GM18861 (cell line): ENCODE measurements at regions not wholly inside any gene's neighbourhood (a gene's known extent, or its start where the extent isn't known, plus 50 kb on each side); places are given as distances from the start of the nearest gene placed in this dataset.
"Not testable (repeated sequence)": the region's sequence is repeated elsewhere in the genome, so short reads cannot be mapped to it uniquely, and the experiment has no call there.

Source experiments
- ATAC-seq: cut with Tn5 transposase; IDR thresholded peaks from one replicate; pipeline ENCODE4 v1.9.1; 2021; ENCODE audit not compliant: unreplicated experiment

DNA sequence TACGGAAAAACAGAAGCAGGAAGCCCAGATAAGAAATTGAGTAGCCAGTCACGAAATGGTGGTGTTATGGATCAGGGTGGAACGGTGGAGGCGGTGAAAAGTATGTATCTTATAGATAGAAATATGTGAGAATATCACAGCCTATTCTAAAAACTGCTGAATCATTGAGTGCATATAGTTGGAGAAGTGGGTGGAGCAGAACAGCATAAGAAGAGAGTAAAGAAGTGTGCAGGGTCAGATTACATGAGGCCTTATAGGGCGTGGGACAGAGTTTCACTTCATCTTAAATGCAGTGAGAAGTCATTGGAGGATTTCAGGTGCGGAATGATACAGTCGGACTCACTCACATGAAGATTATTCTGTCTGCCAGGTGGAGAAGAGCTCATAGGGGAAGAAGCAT is 293.1 kb downstream of the TRIML1 start:
- ATAC-seq: no peak

GRCh38 chr4:188433741-188434315 is 294.6 kb downstream of the TRIML1 start:
- no peak for ATAC-seq

DNA sequence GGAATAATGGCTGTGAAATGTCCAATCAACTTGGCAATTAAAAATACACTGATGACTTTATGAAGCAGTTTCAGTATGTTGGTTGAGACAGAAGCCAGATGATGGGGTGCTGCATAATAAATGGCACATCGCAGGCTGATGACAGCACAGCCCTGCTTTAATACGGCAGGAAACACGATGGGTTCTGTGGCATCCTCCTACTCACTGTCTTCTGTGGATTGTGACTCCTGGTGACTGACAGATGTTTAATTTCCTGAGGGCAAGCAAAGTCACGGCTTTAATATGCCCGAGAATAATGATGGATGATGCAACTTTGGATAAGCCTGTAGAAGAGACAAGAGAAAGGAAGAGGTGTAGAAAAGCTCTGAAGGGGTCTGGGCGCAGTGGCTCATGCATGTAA is 295.4 kb downstream of the TRIML1 start:
- ATAC-seq: no peak

- no peak for ATAC-seq
Observed at GRCh38 chr4:188435381-188435780, 296.1 kb downstream of the TRIML1 start.

GRCh38 chr4:188437535-188437934 is 298.3 kb downstream of the TRIML1 start:
- ATAC-seq: no peak

GRCh38 chr4:188438391-188438824 is 299.2 kb downstream of the TRIML1 start:
- not testable (repeated sequence) for ATAC-seq

- ATAC-seq: no peak
Observed at GRCh38 chr4:188439641-188440311, 300.5 kb downstream of the TRIML1 start.

DNA sequence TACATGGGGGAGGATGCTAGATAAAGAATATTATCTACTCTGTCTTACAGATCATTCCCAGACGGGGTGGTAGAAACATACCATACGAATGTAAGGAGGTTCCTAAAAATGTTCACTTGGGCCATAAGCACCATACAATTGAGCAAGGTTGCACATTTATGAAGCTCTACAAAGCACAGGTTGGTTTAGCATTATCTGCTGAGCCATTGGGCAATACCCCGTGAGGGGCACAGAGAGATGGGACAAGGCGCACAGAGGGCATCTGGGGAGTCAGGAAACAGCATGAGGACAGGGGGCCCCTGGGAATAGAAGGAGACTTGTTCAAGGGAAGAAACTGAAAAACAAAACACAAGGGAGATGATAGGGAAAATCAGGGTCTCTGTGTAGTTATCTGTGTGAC is 305.3 kb downstream of the TRIML1 start:
- ATAC-seq: no peak

DNA sequence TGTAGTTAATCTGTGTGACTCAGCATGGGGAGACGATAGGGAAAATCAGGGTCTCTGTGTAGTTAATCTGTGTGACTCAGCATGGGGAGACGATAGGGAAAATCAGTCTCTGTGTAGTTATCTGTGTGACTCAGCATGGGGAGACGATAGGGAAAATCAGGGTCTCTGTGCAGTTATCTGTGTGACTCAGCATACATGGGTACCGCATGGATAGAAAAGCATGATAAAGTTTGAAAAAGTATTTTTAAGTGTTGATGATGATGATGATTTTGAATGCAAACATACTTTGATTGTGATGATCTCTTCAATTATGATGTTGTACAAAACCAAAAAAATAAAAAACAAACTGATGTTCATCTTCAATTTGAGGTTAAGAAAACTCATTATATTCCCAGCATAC is 309.8 kb downstream of the TRIML1 start:
- ATAC-seq: not testable (repeated sequence)

DNA sequence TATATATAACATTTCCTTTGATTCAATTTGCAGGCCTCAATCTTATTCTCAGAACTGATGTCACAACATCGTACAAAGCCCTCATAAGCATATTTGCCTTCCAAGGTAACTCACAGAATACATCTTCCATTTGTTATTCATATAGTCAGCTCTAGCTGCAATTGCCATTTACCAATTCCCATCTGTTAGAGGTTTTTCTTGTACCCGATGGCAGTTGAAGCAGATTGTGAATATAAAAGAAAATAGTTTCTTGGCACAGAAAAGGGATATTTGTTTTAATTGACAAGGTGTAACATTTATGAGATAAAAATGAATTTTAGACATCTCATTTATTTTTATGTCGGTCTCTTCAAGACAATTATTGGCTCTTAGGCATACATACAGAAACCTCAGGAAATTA is 311.3 kb downstream of the TRIML1 start:
- no peak for ATAC-seq

DNA sequence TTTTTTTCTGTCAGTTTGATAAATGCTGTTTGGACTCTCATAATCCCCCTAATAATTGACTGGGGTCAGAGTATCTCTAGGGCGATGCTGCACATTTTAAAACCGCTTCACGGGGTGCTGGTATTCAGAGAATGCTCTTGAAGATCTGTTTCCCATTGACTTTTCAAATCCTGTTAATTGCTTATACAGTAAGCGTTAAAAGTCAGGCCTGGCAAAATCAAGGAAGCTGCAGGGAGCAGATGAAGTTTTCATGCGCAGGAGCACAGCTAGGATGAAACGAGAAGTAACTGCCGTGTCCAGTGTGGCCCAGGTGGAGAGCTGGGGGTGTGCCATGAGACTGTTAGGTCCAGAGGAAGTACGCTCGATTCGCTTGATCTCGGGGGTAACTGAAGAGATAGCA is 312.9 kb downstream of the TRIML1 start:
- no peak for ATAC-seq

DNA sequence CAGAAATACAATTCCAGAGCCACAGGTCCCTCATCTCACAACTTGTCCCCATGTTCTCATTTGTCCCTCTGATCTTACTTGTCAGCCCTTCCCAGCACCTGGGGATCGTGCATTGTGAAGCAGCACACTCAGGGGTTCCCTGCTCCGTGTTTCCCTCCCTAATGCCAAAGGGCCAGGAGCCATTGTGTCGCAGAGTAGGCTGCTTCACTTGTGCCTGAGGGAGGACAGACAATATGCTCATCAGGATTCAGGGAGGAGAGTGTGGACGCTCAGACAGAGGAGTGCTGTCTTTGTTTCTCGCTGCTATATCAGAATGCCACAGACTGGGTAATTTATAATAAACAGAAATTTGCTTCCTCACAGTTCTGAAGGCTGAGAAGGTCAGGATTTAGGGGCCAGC is 315.3 kb downstream of the TRIML1 start:
- ATAC-seq: no peak

- ATAC-seq: no peak
Observed at GRCh38 chr4:188455062-188455752, 316.0 kb downstream of the TRIML1 start.

DNA sequence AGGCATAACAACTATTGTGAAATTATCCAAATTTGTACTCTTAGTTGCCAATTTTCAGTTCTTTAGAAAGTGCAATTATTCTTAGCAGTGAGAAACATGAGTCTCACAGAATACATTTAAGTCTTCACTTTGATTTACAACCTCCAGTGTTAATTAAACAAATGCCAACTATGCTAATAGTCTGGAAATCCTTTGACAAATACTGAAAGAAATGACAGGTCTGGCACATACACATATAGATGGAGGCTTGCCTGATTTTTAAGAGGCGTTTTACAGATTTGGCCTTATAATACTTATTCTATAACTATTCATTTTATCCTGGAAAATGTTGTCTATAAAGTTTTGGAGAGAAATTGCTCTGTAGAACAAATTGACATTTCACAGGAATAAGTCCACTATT is 320.1 kb downstream of the TRIML1 start:
- ATAC-seq: no peak

- ATAC-seq: no peak
Observed at GRCh38 chr4:188463909-188464308, 324.7 kb downstream of the TRIML1 start.

DNA sequence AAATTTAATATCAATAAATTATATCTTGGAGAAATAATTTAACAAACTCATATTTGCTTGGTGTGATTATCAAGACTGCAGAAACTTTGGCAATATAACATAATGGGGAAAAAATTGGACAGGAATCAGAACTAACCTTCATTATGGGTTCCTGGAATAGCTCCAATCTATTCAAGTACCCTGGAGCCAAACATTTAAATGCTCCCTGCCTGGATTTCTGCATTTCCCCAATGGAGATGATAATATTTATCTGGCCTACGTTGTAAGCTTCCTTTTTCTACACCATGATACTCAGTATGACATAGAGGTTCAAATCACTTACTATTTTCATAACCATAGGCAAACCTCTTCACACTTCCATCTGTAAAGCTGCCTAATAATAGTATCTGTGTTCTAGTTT is 326.8 kb downstream of the TRIML1 start:
- no peak for ATAC-seq

- no peak for ATAC-seq
Observed at GRCh38 chr4:188484256-188484655, 345.0 kb downstream of the TRIML1 start.

- no peak for ATAC-seq
Observed at GRCh38 chr4:188485906-188486305, 346.7 kb downstream of the TRIML1 start.

DNA sequence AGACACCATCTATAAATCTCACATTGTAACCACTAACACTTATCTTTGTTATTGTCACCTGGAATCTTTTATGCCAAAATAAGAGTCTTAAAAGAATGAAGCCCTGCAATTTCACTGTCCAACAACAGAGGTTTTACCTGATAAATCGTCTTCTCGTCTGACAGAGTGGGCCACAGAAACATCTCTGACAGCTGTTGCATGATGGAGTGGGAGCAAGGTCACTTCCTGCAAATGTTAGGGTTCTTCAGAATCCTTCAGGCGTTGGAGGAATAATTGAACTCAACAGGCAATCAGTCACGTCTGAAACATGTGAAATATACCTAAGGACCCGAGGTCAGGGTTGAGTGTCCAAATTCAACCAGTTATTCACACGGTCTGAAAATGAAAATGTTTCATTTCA is 353.6 kb downstream of the TRIML1 start:
- no peak for ATAC-seq

- no peak for ATAC-seq
Observed at GRCh38 chr4:188495169-188495568, 355.9 kb downstream of the TRIML1 start.

- ATAC-seq: no peak
Observed at GRCh38 chr4:188511431-188511830, 372.2 kb downstream of the TRIML1 start.

DNA sequence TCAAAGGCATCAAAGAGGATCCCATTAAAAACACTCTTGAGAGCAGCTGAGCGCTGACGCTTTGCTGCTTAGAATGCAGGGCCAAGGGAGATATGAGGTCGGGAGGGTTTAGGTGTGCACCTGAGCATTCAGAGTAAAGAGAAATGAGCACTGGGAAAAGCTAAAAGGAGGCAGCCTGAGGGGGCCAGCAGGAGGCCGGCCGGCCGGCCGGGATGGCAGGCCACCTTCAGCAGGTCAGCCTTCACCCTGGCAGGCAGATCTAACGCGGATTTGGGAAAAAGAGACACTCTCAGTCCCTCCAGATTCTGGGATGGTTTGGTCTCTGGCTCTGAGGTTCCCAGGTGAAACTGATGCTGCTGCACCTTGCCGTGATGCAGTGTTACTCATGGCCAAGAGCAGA is 393.5 kb downstream of the TRIML1 start:
- ATAC-seq: no peak
